AG10803 (cell line): ENCODE measurements at regions not wholly inside any gene's neighbourhood (a gene's known extent, or its start where the extent isn't known, plus 50 kb on each side); places are given as distances from the start of the nearest gene placed in this dataset.

ENCODE experiments used
- DNase-seq: peaks from one replicate; pipeline ENCODE4 v3.0.0; 2010; ENCODE audit warnings: low read depth
- H3K4me3 ChIP-seq: 2 replicates; pipeline ENCODE4 v1.5.1; 2011; ENCODE audit warnings: mild to moderate bottlenecking, low read length, control low read depth
- TF ChIP-seq, protein P1 (sequence below): conservative IDR thresholded peaks from 2 replicates; pipeline ENCODE4 v1.5.1; 2011; ENCODE audit warnings: mild to moderate bottlenecking, low read length, control low read depth, inconsistent platforms

DNA sequence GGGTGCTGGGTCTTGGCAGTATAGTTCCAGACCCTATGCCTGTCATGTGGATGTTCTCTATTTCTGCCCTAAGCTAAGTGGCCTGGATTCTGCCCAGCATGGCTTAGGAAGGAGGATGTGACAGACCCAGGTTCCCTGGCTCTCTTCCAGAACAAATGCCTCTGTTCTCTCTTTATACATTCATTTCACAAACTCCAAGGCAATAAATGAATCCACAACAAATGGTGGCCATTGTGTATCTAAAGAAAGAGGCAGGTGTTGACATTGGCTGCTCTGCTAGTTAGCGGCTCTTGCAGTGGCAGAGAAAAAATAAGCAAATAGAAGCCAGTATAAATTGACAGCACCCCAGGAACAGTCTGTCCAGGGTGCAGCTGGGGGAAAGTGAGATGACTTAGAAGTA is 298.6 kb downstream of the SUCLG1 start:
- H3K4me3 ChIP-seq: no peak overlapping the region
- TF ChIP-seq, protein P1, sequence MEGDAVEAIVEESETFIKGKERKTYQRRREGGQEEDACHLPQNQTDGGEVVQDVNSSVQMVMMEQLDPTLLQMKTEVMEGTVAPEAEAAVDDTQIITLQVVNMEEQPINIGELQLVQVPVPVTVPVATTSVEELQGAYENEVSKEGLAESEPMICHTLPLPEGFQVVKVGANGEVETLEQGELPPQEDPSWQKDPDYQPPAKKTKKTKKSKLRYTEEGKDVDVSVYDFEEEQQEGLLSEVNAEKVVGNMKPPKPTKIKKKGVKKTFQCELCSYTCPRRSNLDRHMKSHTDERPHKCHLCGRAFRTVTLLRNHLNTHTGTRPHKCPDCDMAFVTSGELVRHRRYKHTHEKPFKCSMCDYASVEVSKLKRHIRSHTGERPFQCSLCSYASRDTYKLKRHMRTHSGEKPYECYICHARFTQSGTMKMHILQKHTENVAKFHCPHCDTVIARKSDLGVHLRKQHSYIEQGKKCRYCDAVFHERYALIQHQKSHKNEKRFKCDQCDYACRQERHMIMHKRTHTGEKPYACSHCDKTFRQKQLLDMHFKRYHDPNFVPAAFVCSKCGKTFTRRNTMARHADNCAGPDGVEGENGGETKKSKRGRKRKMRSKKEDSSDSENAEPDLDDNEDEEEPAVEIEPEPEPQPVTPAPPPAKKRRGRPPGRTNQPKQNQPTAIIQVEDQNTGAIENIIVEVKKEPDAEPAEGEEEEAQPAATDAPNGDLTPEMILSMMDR: no peak
- no peak for DNase-seq

DNA sequence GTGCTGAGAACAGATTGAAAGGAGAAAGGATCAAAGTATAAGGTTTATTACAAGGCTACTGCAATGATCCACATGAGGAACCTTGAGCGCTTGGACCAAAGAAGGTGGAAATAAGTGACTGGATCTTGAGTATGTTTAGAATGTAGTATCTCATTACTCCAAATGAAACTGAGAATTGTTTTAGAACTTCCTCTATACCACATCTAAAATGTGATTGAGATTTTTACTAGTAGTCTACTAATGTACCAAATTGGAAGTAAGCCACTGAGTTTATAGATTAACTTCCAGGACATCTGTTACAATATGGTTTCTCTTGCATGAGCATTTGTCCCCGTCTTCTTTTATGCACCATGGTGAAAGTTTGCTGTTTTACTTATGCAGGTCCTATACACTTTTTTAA is 300.5 kb downstream of the SUCLG1 start:
- TF ChIP-seq, protein P1: no peak
- DNase-seq: no peak
- H3K4me3 ChIP-seq: no peak overlapping the region

DNA sequence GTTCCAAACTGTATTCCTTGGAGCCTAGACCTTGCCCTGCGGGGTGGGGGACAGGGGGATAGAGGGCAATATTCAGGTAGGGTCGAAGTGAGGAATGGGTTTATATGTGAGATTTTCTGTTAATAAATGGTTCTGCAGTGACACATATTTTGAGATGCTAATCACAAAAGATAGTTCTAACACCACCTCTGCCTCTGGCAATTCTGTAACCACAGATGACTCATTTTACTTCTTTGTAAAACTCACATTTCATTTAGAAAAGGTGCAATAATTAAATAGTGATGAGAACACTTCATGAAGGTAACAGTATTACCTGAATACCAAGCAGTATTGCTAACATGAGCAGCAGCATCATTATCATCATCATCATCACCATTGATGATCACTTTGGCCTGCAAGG is 306.6 kb downstream of the SUCLG1 start:
- TF ChIP-seq, protein P1: no peak
- no peak for DNase-seq
- no peak overlapping the region for H3K4me3 ChIP-seq

DNA sequence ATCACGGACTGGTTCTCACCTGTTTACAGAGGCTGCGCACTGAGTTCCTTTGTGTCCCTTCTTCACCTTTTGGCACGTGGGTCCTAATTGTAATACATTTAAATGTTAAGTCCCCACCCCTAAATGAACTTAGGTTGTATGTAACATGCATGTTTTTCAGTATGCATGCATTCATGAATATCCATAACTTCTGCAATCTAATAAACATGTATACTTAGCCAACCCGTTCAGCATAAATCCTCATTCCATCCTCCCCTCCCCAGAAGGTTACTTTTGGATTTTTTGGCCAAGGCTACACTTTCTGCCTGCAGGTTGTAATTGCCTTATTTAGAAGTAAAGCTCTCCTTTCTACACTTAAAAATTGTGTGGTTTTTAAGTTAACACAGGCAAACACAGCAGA is 314.7 kb downstream of the SUCLG1 start:
- TF ChIP-seq, protein P1: no peak
- no peak for DNase-seq
- H3K4me3 ChIP-seq: no peak overlapping the region

DNA sequence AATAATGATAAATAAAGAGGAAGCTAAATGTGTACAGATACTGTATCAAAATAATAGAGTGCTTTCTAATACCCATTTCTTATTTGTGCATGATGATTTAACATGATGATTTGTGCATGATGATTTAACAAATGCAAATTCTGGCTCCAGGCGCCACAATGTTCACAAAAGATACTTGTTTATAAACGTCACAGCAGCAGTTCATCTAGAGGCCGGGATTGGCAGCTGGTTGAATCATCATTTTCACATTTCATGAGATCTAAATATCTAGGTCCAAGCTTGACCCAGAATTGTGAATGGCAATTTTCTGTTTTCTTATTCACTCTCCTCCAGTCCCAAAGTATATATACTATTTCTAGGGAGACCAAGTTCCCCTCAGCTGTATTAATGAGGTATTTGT is 322.0 kb downstream of the SUCLG1 start:
- no peak overlapping the region for H3K4me3 ChIP-seq
- DNase-seq: no peak
- TF ChIP-seq, protein P1: no peak

DNA sequence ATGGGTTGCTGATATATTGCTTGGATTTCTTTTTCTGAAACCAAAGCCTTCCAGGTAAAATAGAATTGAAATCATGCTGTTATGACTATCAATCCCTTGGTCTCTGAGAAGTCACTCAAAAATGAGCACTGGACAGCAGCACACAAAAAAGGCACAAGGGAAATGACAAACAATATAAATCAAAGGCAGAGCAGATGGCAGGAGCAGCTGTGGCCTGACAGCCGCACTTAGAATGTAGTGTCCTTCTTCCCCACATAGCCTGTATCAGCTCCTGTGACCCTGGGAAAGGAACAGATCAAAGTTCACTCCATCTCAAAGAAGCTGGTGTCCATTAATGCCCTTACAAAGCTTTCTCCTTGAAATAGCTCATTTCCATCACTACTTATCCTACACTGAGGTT is 326.7 kb downstream of the SUCLG1 start:
- no peak for DNase-seq
- no peak overlapping the region for H3K4me3 ChIP-seq
- TF ChIP-seq, protein P1: no peak

DNA sequence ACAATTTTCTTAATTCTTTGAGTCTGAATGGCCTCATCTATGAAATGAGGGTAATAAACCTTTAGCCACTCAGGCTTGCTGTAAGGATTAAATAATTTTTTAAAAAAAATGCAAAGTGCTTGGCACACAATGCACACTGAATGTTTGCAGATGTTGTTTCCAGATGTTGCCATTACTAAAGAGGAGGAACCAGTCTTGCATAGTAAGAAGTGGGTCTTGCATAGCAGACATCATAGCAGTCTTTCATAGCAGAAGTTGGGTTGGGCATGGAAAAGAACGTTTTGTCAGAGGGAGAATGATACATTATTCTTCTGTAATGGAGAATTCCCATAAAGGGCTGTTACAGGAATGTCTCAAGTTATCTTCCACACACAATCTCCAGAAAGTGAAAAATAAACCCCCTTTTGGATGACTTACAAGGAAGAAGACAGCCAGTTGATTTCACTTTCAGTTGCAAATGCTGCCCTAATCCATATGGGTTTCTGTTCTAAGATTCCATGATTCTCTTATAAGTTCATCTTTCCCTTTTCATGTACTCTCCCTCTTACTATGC is 327.7 kb downstream of the SUCLG1 start:
- TF ChIP-seq, protein P1: no peak
- DNase-seq: no peak
- no peak overlapping the region for H3K4me3 ChIP-seq
